ENCODE measurements at regions not wholly inside any gene's neighbourhood (a gene's known extent, or its start where the extent isn't known, plus 50 kb on each side); places are given as distances from the start of the nearest gene placed in this dataset.

DNA sequence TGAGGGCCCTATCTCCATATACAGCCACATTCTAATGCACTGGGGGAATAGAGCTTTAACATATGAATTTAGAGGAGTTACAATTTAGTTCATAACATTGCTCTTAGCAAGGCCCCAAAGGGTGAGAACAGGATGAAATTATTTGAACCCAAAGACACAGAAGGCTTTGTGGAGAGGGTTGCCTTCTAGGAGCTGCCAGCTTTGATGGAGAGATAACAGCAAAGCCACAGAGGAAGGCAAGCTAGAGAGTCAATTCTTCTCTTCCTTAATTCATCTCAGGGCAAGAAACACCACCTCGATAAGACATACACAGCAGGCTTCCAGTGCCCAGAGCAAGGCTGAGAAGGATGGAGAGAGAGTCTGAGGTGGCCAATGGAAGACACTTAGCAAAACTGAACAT lies 94.8 kb upstream of the TMPRSS15 start:
- POLR2A ChIA-PET: no interaction called here
- DNase-seq (ENCODE audit: low read depth, low spot score): no peak
- Histone ChIP-seq H3K4me3 (ENCODE audit: low read depth, low read length) (no peak overlapping the region), H3K27ac (ENCODE audit: low read depth, low read length) (no peak overlapping the region), H3K9me3 (ENCODE audit: control insufficient read depth, insufficient read depth, low read length) (peaks cover 10% of the 10 kb centered on the region; the same call in 1 of the 2 replicates), H3K27me3 (ENCODE audit: control insufficient read depth, insufficient read depth, low read length) (no peaks in the 10 kb centered on the region)
- TF ChIP-seq, protein P1, sequence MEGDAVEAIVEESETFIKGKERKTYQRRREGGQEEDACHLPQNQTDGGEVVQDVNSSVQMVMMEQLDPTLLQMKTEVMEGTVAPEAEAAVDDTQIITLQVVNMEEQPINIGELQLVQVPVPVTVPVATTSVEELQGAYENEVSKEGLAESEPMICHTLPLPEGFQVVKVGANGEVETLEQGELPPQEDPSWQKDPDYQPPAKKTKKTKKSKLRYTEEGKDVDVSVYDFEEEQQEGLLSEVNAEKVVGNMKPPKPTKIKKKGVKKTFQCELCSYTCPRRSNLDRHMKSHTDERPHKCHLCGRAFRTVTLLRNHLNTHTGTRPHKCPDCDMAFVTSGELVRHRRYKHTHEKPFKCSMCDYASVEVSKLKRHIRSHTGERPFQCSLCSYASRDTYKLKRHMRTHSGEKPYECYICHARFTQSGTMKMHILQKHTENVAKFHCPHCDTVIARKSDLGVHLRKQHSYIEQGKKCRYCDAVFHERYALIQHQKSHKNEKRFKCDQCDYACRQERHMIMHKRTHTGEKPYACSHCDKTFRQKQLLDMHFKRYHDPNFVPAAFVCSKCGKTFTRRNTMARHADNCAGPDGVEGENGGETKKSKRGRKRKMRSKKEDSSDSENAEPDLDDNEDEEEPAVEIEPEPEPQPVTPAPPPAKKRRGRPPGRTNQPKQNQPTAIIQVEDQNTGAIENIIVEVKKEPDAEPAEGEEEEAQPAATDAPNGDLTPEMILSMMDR (IDR thresholded peaks at IDR 0.05; ENCODE audit: low read depth, low read length): no peak
- CTCF ChIA-PET: no interaction called here

DNA sequence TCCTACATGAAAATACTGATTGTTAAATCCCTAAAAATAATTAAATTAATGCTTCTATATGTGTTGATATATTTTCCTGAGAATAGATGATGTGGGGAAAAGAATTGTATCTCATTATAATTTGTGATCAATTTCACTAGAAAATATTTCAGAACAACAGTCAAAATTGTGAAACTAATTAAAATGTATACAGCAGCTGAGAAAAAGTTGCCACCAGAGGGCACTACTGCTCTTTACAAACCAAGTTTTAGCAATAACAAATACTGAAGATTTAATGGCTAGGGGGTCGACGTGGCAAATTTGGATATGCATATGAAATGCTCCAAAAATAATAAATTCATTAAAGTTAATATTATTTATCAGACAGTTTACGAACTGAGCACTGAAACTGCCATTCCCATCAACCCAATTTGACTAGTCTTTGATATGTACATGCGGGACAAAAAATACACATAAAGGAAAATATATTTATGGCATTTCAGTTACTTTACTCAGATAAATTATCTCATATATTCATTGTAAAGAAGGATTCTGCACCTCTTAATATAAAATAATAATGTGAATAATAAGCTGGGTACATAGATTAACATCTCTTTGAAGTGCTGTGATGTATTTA lies 96.3 kb upstream of the TMPRSS15 start:
- peaks cover 3% of the 10 kb centered on the region; the same call in 1 of the 2 replicates for H3K9me3 ChIP-seq (ENCODE audit: control insufficient read depth, insufficient read depth, low read length)
- H3K27ac ChIP-seq (ENCODE audit: low read depth, low read length): no peak overlapping the region
- no peaks in the 10 kb centered on the region for H3K27me3 ChIP-seq (ENCODE audit: control insufficient read depth, insufficient read depth, low read length)
- ChIA-PET POLR2A (no interaction called here), CTCF (no interaction called here)
- H3K4me3 ChIP-seq (ENCODE audit: low read depth, low read length): no peak overlapping the region
- TF ChIP-seq, protein P1 (IDR thresholded peaks at IDR 0.05; ENCODE audit: low read depth, low read length): peak; percentile 28; the same call in 1 of the 2 replicates
- DNase-seq (ENCODE audit: low read depth, low spot score): no peak

DNA sequence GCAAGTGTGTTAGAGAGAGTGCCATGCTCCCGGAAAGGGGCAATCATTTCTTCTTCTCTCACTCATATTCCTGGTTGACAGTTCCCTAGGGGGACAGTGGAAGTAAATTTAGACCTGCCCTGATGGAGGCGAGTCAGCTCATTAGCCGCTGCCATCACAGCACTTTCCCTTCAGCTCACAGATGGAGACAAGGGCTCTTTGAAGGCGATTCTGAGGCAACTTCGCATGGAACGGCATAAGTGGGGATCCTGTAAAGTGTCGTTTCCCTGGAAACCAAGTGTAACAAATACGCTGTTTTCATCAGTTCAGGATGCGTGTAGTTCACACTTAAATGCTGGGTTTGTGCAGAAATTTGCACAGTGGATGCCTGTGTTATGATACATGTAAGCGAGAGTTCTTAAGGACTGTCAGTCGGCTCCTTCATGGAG lies 114.5 kb upstream of the TMPRSS15 start:
- H3K27me3 ChIP-seq (ENCODE audit: control insufficient read depth, insufficient read depth, low read length): no peaks in the 10 kb centered on the region
- TF ChIP-seq, protein P1 (IDR thresholded peaks at IDR 0.05; ENCODE audit: low read depth, low read length): no peak
- POLR2A ChIA-PET: no interaction called here
- DNase-seq (ENCODE audit: low read depth, low spot score): no peak
- H3K4me3 ChIP-seq (ENCODE audit: low read depth, low read length): no peak overlapping the region
- no peak overlapping the region for H3K27ac ChIP-seq (ENCODE audit: low read depth, low read length)
- H3K9me3 ChIP-seq (ENCODE audit: control insufficient read depth, insufficient read depth, low read length): peaks cover 4% of the 10 kb centered on the region
- CTCF ChIA-PET: no interaction called here

DNA sequence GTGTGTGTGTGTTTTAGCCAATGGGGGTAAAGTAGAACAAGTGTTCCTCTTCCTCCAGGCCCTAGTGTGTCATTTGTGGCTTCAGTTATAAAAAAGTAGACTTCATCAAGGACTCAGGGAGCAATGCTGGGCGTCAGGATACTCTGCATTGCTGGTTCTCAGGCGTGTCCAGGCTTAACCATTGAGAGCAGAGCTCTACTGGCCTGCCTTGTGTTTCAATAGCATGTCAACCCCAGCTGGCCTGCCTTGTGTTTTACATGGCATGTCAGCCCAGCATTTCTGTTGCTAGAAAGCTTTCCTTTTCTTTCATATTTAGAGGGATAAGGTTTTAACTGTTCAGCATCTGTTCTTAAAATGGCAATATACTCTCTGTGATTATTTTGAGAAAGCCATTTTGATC lies 117.6 kb upstream of the TMPRSS15 start:
- TF ChIP-seq, protein P1 (IDR thresholded peaks at IDR 0.05; ENCODE audit: low read depth, low read length): no peak
- no peak overlapping the region for H3K4me3 ChIP-seq (ENCODE audit: low read depth, low read length)
- H3K27me3 ChIP-seq (ENCODE audit: control insufficient read depth, insufficient read depth, low read length): no peaks in the 10 kb centered on the region
- H3K27ac ChIP-seq (ENCODE audit: low read depth, low read length): no peak overlapping the region
- DNase-seq (ENCODE audit: low read depth, low spot score): no peak
- H3K9me3 ChIP-seq (ENCODE audit: control insufficient read depth, insufficient read depth, low read length): peaks cover 4% of the 10 kb centered on the region; the same call in 1 of the 2 replicates
- POLR2A ChIA-PET: no interaction called here
- CTCF ChIA-PET: no interaction called here

- ChIA-PET CTCF (no interaction called here), POLR2A (no interaction called here)
- DNase-seq (ENCODE audit: low read depth, low spot score): no peak
- H3K27ac ChIP-seq (ENCODE audit: low read depth, low read length): no peak overlapping the region
- H3K9me3 ChIP-seq (ENCODE audit: control insufficient read depth, insufficient read depth, low read length): peaks cover 4% of the 10 kb centered on the region; the same call in 1 of the 2 replicates
- no peaks in the 10 kb centered on the region for H3K27me3 ChIP-seq (ENCODE audit: control insufficient read depth, insufficient read depth, low read length)
- H3K4me3 ChIP-seq (ENCODE audit: low read depth, low read length): no peak overlapping the region
- TF ChIP-seq, protein P1 (IDR thresholded peaks at IDR 0.05; ENCODE audit: low read depth, low read length): no peak
Observed at GRCh38 chr21:18522181-18522972, 118.8 kb upstream of the TMPRSS15 start.

All from AG04450 (cell line).